ENCODE measurements at regions not wholly inside any gene's neighbourhood (a gene's known extent, or its start where the extent isn't known, plus 50 kb on each side); places are given as distances from the start of the nearest gene placed in this dataset.

DNA sequence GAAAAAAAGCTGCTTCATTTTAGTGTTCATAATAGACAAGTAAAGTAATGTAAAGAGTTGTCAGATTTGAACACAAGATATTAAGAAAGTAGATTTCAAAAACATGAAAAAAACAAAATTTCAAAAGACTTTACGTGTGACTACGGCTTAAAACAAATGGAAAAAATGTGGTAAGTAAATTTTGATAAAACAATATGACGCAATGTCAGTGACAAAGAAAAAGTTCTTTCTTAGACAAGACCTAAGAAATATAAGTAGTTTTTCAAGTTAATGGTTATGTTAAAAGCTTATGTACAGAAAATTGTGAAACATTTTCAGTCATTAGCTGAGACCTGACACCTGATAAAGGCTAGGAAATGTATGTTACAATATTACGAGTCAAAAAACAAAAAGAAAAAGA, 73.7 kb upstream of the EYS start:
- H3K9me3 ChIP-seq: no peaks in the 10 kb centered on the region
- DNase-seq (ENCODE audit: low spot score): no peak
- no peak for ATAC-seq (ENCODE audit: insufficient number of reproducible peaks, low FRiP score, low read depth)
- H3K4me1 ChIP-seq (ENCODE audit: control insufficient read depth in 1 of 2, low read depth in 2 of 2): no peaks in the 10 kb centered on the region
- no peaks in the 10 kb centered on the region for H3K36me3 ChIP-seq
- TF ChIP-seq CTCF (IDR thresholded peaks at IDR 0.05): no peak
- no peak overlapping the region for H3K4me3 ChIP-seq
- H3K27me3 ChIP-seq (replicated peaks; ENCODE audit: insufficient read depth): no peaks in the 10 kb centered on the region
- H3K27ac ChIP-seq: no peak overlapping the region

DNA sequence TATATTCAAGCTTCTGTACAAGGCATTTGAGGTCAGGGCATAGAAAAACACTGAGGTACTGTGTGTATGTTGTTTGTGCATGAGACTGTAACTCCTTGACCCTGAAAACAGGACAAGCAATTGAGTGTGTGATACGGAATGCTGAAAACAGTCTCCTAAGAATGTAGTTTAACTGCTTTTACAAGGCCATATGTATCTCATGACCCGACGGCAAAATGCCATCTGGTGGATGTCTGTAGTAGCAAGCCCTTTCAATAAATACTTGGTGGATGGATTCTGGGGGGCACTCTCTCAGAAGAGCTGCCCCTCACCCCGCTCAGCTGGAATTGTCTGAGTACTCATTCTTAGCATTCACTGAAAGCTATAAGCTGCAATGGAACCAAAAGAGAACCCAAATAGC, 69.3 kb upstream of the EYS start:
- H3K9me3 ChIP-seq: no peaks in the 10 kb centered on the region
- DNase-seq (ENCODE audit: low spot score) (no peak), ATAC-seq (ENCODE audit: insufficient number of reproducible peaks, low FRiP score, low read depth) (no peak)
- H3K36me3 ChIP-seq: no peaks in the 10 kb centered on the region
- no peak overlapping the region for H3K27ac ChIP-seq
- no peaks in the 10 kb centered on the region for H3K27me3 ChIP-seq (replicated peaks; ENCODE audit: insufficient read depth)
- TF ChIP-seq CTCF (IDR thresholded peaks at IDR 0.05): no peak
- no peaks in the 10 kb centered on the region for H3K4me1 ChIP-seq (ENCODE audit: control insufficient read depth in 1 of 2, low read depth in 2 of 2)
- H3K4me3 ChIP-seq: no peak overlapping the region

DNA sequence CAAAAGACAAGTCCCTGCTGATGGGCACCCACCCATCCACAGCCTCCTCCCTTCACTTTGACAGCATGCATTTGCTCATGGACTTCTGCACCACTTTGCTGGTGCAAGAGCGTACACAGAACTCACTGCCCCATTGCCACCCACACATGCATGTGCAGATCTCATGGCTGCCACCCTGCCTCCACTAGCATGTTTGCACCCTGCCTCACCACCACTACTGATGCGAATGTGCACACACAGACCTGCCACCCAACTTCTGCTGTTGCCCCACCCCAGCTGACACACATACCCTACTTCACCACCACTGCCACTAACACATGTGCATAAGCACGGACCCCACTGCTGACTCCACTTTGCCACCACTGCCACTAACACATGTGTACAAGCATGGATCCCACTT, 64.9 kb upstream of the EYS start:
- H3K27me3 ChIP-seq (replicated peaks; ENCODE audit: insufficient read depth): no peaks in the 10 kb centered on the region
- ATAC-seq (ENCODE audit: insufficient number of reproducible peaks, low FRiP score, low read depth) (no peak), DNase-seq (ENCODE audit: low spot score) (no peak)
- no peak overlapping the region for H3K4me3 ChIP-seq
- H3K36me3 ChIP-seq: no peaks in the 10 kb centered on the region
- no peaks in the 10 kb centered on the region for H3K9me3 ChIP-seq
- H3K27ac ChIP-seq: no peak overlapping the region
- TF ChIP-seq CTCF (IDR thresholded peaks at IDR 0.05): no peak
- no peaks in the 10 kb centered on the region for H3K4me1 ChIP-seq (ENCODE audit: control insufficient read depth in 1 of 2, low read depth in 2 of 2)

DNA sequence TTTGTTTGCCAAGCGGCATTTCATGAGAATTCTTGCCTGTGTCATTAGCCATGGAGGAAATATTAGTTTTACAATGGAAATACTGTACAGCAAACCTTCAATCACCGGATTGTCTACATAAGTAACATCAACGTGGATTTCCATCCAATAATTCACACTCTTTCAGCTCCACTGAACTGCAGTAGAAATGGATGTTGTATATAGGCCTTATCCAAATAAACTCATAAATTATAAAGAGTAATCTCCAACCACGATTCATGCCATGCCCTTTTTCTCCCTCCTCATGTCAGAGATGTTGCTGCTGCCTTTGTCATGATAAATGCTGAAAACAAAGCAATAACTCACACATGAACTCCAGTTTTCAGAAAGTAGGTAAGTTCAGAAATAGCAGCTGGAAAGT, 54.9 kb upstream of the EYS start:
- no peak for ATAC-seq (ENCODE audit: insufficient number of reproducible peaks, low FRiP score, low read depth)
- DNase-seq (ENCODE audit: low spot score): no peak
- Histone ChIP-seq H3K4me1 (ENCODE audit: control insufficient read depth in 1 of 2, low read depth in 2 of 2) (no peaks in the 10 kb centered on the region), H3K9me3 (no peaks in the 10 kb centered on the region), H3K27ac (no peak overlapping the region), H3K36me3 (no peaks in the 10 kb centered on the region), H3K27me3 (replicated peaks; ENCODE audit: insufficient read depth) (no peaks in the 10 kb centered on the region), H3K4me3 (no peak overlapping the region)
- no peak for TF ChIP-seq CTCF (IDR thresholded peaks at IDR 0.05)

GRCh38 chr6:65760285-65760684, 53.3 kb upstream of the EYS start:
- no peak overlapping the region for H3K4me3 ChIP-seq
- no peaks in the 10 kb centered on the region for H3K27me3 ChIP-seq (replicated peaks; ENCODE audit: insufficient read depth)
- H3K9me3 ChIP-seq: no peaks in the 10 kb centered on the region
- H3K4me1 ChIP-seq (ENCODE audit: control insufficient read depth in 1 of 2, low read depth in 2 of 2): no peaks in the 10 kb centered on the region
- H3K36me3 ChIP-seq: no peaks in the 10 kb centered on the region
- ATAC-seq (ENCODE audit: insufficient number of reproducible peaks, low FRiP score, low read depth): no peak
- no peak for TF ChIP-seq CTCF (IDR thresholded peaks at IDR 0.05)
- DNase-seq (ENCODE audit: low spot score): no peak
- H3K27ac ChIP-seq: no peak overlapping the region

Data from thoracic aorta (tissue), 2 donors.